ENCODE measurements at regions not wholly inside any gene's neighbourhood (a gene's known extent, or its start where the extent isn't known, plus 50 kb on each side); places are given as distances from the start of the nearest gene placed in this dataset.

- no peaks in the 10 kb centered on the region for H3K36me3 ChIP-seq
- H3K27me3 ChIP-seq = no peaks in the 10 kb centered on the region
- no peak for DNase-seq (ENCODE audit: low spot score)
- TF ChIP-seq CTCF (IDR thresholded peaks at IDR 0.05) = no peak
- no peaks in the 10 kb centered on the region for H3K9me3 ChIP-seq
- no peak overlapping the region for H3K27ac ChIP-seq
- no peaks in the 10 kb centered on the region for H3K4me1 ChIP-seq
- no peak overlapping the region for H3K4me3 ChIP-seq
These were observed 254.0 kb upstream of the ARGLU1 start for GRCh38 chr13:106821979-106822378.

- TF ChIP-seq CTCF (IDR thresholded peaks at IDR 0.05) = no peak
- no peak for DNase-seq (ENCODE audit: low spot score)
- Histone ChIP-seq H3K27me3 (no peaks in the 10 kb centered on the region), H3K9me3 (no peaks in the 10 kb centered on the region), H3K27ac (no peak overlapping the region), H3K4me1 (no peaks in the 10 kb centered on the region), H3K4me3 (no peak overlapping the region), H3K36me3 (no peaks in the 10 kb centered on the region)
These were observed 251.7 kb upstream of the ARGLU1 start for GRCh38 chr13:106819413-106820180.

GRCh38 chr13:106818971-106819370 lies 251.0 kb upstream of the ARGLU1 start:
- no peaks in the 10 kb centered on the region for H3K36me3 ChIP-seq

GRCh38 chr13:106815545-106815944 lies 247.6 kb upstream of the ARGLU1 start:
- TF ChIP-seq CTCF (IDR thresholded peaks at IDR 0.05) = no peak
- H3K4me1 ChIP-seq = no peaks in the 10 kb centered on the region
- H3K4me3 ChIP-seq = no peak overlapping the region
- no peak overlapping the region for H3K27ac ChIP-seq
- H3K36me3 ChIP-seq = no peaks in the 10 kb centered on the region
- H3K9me3 ChIP-seq = no peaks in the 10 kb centered on the region
- H3K27me3 ChIP-seq = no peaks in the 10 kb centered on the region
- no peak for DNase-seq (ENCODE audit: low spot score)

More at GRCh38 chr13:106818971-106819370, 251.0 kb upstream of the ARGLU1 start:
- Histone ChIP-seq H3K27ac (no peak overlapping the region), H3K9me3 (no peaks in the 10 kb centered on the region), H3K4me3 (no peak overlapping the region), H3K27me3 (no peaks in the 10 kb centered on the region), H3K4me1 (no peaks in the 10 kb centered on the region)
- no peak for DNase-seq (ENCODE audit: low spot score)
- TF ChIP-seq CTCF (IDR thresholded peaks at IDR 0.05) = no peak

GRCh38 chr13:106814463-106814862 lies 246.5 kb upstream of the ARGLU1 start:
- Histone ChIP-seq H3K36me3 (no peaks in the 10 kb centered on the region), H3K27me3 (no peaks in the 10 kb centered on the region), H3K4me1 (no peaks in the 10 kb centered on the region), H3K27ac (no peak overlapping the region), H3K9me3 (no peaks in the 10 kb centered on the region), H3K4me3 (no peak overlapping the region)
- TF ChIP-seq CTCF (IDR thresholded peaks at IDR 0.05) = no peak
- no peak for DNase-seq (ENCODE audit: low spot score)

- no peaks in the 10 kb centered on the region for H3K27me3 ChIP-seq
- H3K4me3 ChIP-seq = no peak overlapping the region
- no peaks in the 10 kb centered on the region for H3K9me3 ChIP-seq
- H3K36me3 ChIP-seq = no peaks in the 10 kb centered on the region
- H3K27ac ChIP-seq = no peak overlapping the region
- no peak for DNase-seq (ENCODE audit: low spot score)
- no peak for TF ChIP-seq CTCF (IDR thresholded peaks at IDR 0.05)
- H3K4me1 ChIP-seq = no peaks in the 10 kb centered on the region
These were observed 242.1 kb upstream of the ARGLU1 start for GRCh38 chr13:106810069-106810468.
